GM12875 (cell line): ENCODE measurements at regions not wholly inside any gene's neighbourhood (a gene's known extent, or its start where the extent isn't known, plus 50 kb on each side); places are given as distances from the start of the nearest gene placed in this dataset.

Source experiments
- H3K4me3 ChIP-seq: one replicate; pipeline ENCODE4 v1.5.1; 2011; ENCODE audit warnings: low read depth, low read length, control low read depth
- TF ChIP-seq, protein P1 (sequence below): IDR thresholded peaks from 2 replicates; pipeline ENCODE4 v1.5.1; 2011; ENCODE audit warnings: low read depth, mild to moderate bottlenecking, control low read depth, inconsistent platforms, low read length, moderate library complexity, borderline replicate concordance; ENCODE audit not compliant: insufficient read depth

DNA sequence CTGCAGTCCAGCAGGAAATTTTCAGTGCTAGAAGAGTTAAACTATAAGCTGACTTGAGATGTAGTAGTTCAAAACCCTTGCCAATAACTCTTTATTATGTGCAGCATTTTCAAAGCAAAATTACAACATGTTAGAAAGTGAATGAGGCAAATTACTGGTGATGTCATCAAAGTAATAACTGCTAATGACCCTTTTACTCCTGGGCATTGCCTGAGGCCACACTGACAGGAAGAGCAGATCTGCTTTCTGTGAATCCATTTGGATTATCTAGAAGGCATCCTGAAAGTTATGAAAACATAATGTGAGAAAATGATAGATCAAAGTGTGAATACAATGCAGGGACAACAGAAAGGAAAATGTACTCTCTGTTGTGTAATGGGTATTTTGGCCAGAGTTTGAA, 139.6 kb upstream of the TRIB2 start:
- TF ChIP-seq, protein P1, sequence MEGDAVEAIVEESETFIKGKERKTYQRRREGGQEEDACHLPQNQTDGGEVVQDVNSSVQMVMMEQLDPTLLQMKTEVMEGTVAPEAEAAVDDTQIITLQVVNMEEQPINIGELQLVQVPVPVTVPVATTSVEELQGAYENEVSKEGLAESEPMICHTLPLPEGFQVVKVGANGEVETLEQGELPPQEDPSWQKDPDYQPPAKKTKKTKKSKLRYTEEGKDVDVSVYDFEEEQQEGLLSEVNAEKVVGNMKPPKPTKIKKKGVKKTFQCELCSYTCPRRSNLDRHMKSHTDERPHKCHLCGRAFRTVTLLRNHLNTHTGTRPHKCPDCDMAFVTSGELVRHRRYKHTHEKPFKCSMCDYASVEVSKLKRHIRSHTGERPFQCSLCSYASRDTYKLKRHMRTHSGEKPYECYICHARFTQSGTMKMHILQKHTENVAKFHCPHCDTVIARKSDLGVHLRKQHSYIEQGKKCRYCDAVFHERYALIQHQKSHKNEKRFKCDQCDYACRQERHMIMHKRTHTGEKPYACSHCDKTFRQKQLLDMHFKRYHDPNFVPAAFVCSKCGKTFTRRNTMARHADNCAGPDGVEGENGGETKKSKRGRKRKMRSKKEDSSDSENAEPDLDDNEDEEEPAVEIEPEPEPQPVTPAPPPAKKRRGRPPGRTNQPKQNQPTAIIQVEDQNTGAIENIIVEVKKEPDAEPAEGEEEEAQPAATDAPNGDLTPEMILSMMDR, result no peak
- H3K4me3 ChIP-seq, result no peak overlapping the region

GRCh38 chr2:12577567-12578253, 139.0 kb upstream of the TRIB2 start:
- TF ChIP-seq, protein P1, result no peak
- H3K4me3 ChIP-seq, result no peak overlapping the region

DNA sequence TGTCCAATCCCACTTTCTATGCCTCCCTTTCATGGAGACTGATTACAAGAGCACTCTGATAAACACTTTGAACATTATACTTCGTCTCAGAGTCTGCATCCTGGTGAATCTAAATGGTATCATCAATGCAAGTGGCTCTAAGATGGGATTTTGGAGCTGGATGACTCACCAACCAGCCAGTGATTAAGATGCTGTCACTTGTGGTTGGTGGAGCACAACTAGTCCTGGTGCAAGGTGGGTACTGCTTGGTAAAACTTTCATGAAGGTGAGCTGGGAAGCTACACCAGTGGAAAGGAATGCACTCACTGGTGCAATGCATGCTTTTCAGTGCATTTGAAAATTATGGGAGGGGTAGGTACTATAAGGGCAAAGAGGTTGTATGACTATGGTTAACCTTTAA, 137.7 kb upstream of the TRIB2 start:
- no peak overlapping the region for H3K4me3 ChIP-seq
- TF ChIP-seq, protein P1, result no peak

GRCh38 chr2:12584338-12584737, 132.4 kb upstream of the TRIB2 start:
- H3K4me3 ChIP-seq, result no peak overlapping the region
- TF ChIP-seq, protein P1, result no peak

DNA sequence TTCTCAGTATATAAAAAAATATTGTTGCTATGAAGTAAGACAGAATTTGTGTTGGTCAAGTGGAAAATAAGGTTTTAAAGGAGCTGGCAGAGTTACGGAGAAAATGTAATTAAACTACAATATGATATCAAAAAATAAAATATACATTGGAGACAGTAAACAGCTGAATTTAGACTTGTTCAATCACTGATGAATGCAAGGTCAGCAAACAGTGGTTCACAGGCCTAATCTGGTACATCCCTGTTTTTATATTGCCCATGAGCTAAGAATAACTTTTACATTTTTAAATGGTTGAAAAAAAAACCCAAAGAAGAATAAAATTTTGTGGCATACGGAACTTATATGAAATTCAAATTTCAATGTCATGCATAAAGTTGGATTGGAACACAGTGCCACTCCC, 131.0 kb upstream of the TRIB2 start:
- TF ChIP-seq, protein P1, result no peak
- no peak overlapping the region for H3K4me3 ChIP-seq

- TF ChIP-seq, protein P1, result no peak
- H3K4me3 ChIP-seq, result no peak overlapping the region
Observed at GRCh38 chr2:12587228-12587627, 129.5 kb upstream of the TRIB2 start.

GRCh38 chr2:12587729-12588522, 128.8 kb upstream of the TRIB2 start:
- no peak overlapping the region for H3K4me3 ChIP-seq
- TF ChIP-seq, protein P1, result no peak
